ENCODE measurements at regions not wholly inside any gene's neighbourhood (a gene's known extent, or its start where the extent isn't known, plus 50 kb on each side); places are given as distances from the start of the nearest gene placed in this dataset.

- no peak overlapping the region for H2AFZ ChIP-seq (ENCODE audit: low read length)
- no peak overlapping the region for H3K4ac ChIP-seq (ENCODE audit: low read depth, low read length)
- TF ChIP-seq CTCF (conservative IDR thresholded peaks at IDR 0.05), result no peak
- H2BK5ac ChIP-seq (ENCODE audit: insufficient read length, low read length), result no peak overlapping the region
- H3K4me2 ChIP-seq (ENCODE audit: insufficient read depth, insufficient read length, low read length), result no peak overlapping the region
- H3K79me1 ChIP-seq (ENCODE audit: insufficient read depth, low read depth, low read length, poor library complexity, severe bottlenecking), result no peaks in the 10 kb centered on the region
- peak; percentile 2 for DNase-seq
- H2BK20ac ChIP-seq (ENCODE audit: low read depth, low read length, poor library complexity, severe bottlenecking), result no peak overlapping the region
- H3K9ac ChIP-seq (ENCODE audit: extremely low read depth, insufficient read length, low read length), result no peak overlapping the region
- H3K9me3 ChIP-seq (ENCODE audit: control insufficient read depth, low read depth, low read length), result no peaks in the 10 kb centered on the region
- no peak overlapping the region for H4K5ac ChIP-seq (ENCODE audit: insufficient read length, low read depth, low read length)
- H3K18ac ChIP-seq (ENCODE audit: insufficient read length, low read depth, low read length), result no peak overlapping the region
- H2BK12ac ChIP-seq (ENCODE audit: insufficient read length, low read depth, low read length), result no peak overlapping the region
- no peaks in the 10 kb centered on the region for H3K36me3 Mint-ChIP-seq (ENCODE audit: insufficient read depth in 1 of 3, low read depth in 3 of 3)
- no peak overlapping the region for H3K23ac ChIP-seq (ENCODE audit: insufficient read length, low read depth, low read length)
- H3K56ac ChIP-seq (ENCODE audit: insufficient read length, low read depth, low read length), result no peak overlapping the region
- no peak overlapping the region for H3K27ac Mint-ChIP-seq
- no peak overlapping the region for H3K4me3 Mint-ChIP-seq
- H2AK5ac ChIP-seq (ENCODE audit: insufficient read length, low read length), result no peak overlapping the region
- no peaks in the 10 kb centered on the region for H3K23me2 ChIP-seq (ENCODE audit: insufficient read length, low read depth, low read length, poor library complexity, severe bottlenecking)
- peaks cover 22 to 33% of the 10 kb centered on the region in 2 experiments for H3K4me1 Mint-ChIP-seq
- no CpG with 5 or more reads among the region's 5 CpGs for WGBS (ENCODE audit: extremely low coverage, insufficient read length, low lambda C conversion rate)
- H2BK15ac ChIP-seq (ENCODE audit: low read depth, low read length), result no peak overlapping the region
- H4K8ac ChIP-seq (replicated peaks; ENCODE audit: insufficient read length, low read depth, low read length), result no peak overlapping the region
- no peak overlapping the region for H2BK120ac ChIP-seq (ENCODE audit: low read depth, low read length, poor library complexity, severe bottlenecking)
- H3K9me3 Mint-ChIP-seq, result no peaks in the 10 kb centered on the region
- no peak overlapping the region for H4K91ac ChIP-seq (ENCODE audit: insufficient read length, low read depth, low read length)
- no peaks in the 10 kb centered on the region for H4K20me1 ChIP-seq (ENCODE audit: control insufficient read depth, insufficient read depth, insufficient read length)
- H3K27me3 Mint-ChIP-seq (ENCODE audit: low read depth), result peaks cover 18% of the 10 kb centered on the region
- H3K14ac ChIP-seq (ENCODE audit: insufficient read depth, low read length), result no peak overlapping the region
- H3T11ph ChIP-seq (ENCODE audit: low read length), result no peak overlapping the region
- no peak overlapping the region for H3K27ac ChIP-seq (ENCODE audit: insufficient read length, low read depth, low read length)
- H3K4me1 ChIP-seq (ENCODE audit: insufficient read depth, low read length), result peaks cover 4% of the 10 kb centered on the region
- H3K27me3 ChIP-seq (ENCODE audit: insufficient read depth, low read length), result no peaks in the 10 kb centered on the region
- no peaks in the 10 kb centered on the region for H3K79me2 ChIP-seq (ENCODE audit: insufficient read depth, low read length)
Observed at GRCh38 chr13:111662451-111662850, 342.0 kb downstream of the TEX29 start.
